Esophagus squamous epithelium (tissue), 4 donors: ENCODE measurements at regions not wholly inside any gene's neighbourhood (a gene's known extent, or its start where the extent isn't known, plus 50 kb on each side); places are given as distances from the start of the nearest gene placed in this dataset.

Experiments
- CTCF ChIP-seq, 6 experiments: fragments of 450-650 bp in 4 of 6; fragments of 200-600 bp in 2 of 6; sonication (generic) in 2 of 6; IDR thresholded peaks; one replicate each; pipeline ENCODE4 v1.5.1; 2016 to 2019; ENCODE audit warnings: antibody characterized with exemption in 6 of 6, mild to moderate bottlenecking in 4 of 6, moderate library complexity in 4 of 6
- POLR2A ChIP-seq, 4 donors: fragments of 450-650 bp; IDR thresholded peaks; one replicate each; pipeline ENCODE4 v1.6.1; 2017; ENCODE audit warnings: antibody characterized with exemption in 4 of 4, mild to moderate bottlenecking in 4 of 4, moderate library complexity in 3 of 4

DNA sequence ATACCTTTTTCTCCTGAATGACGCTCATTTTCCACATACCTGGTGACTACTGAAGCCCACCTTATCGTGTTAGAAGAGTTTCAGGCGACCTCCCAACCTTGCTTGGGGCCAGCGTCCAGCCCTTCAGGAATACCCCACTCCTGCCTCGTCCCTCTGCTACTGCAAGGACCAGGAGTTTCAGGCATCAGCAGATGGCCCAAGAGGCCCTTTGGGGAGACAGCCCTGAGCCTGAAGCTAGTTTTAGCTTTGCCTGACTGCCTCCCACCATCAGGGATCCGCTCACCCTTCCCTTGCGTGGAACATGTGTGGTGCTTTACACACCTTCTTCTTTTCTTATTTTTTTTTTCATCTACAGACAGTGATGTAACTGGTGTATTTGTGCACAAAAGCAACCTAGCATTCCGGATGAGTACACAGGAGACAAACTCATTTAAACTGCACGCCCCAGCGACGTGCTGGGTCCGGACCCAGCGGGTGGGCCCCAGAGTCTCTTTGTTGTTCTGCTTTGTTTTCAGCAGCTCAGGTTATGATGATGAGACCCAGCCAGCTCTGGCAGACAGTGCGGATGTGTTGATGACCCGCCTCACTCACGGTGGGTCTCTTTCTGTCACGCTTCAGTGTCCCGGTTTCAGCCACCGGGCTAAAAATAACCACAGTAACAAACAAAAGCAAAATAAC is 242.4 kb downstream of the C16orf95 start:
- TF ChIP-seq CTCF (IDR thresholded peaks at IDR 0.05) (no peak), POLR2A (IDR thresholded peaks at IDR 0.05) (no peak)
